IMR-90 (cell line): ENCODE measurements at regions not wholly inside any gene's neighbourhood (a gene's known extent, or its start where the extent isn't known, plus 50 kb on each side); places are given as distances from the start of the nearest gene placed in this dataset.

ENCODE experiments used
- ATAC-seq: fragments of 200-7000 bp; cut with Tn5 transposase; 2 replicates; pipeline ENCODE4 v1.9.1; 2020; ENCODE audit warnings: low read depth, mild to moderate bottlenecking, moderate library complexity
- BruUV-seq: library from RNA; stranded (reverse); fragments of 400-500 nt; replicated peaks from 2 replicates; lab custom pipeline; 2021; lab: Mats Ljungman, UMichigan
- CTCF ChIA-PET: fragments of 300-600 bp; formaldehyde crosslinking; extraction: SDS; loops from one replicate; lab custom pipeline; 2021; ENCODE audit warnings: antibody characterized with exemption; lab: Yijun Ruan, JAX
- POLR2A ChIA-PET: fragments of 300-600 bp; sonication (Branson Sonifier 250); formaldehyde crosslinking; loops from one replicate; lab custom pipeline; 2022; ENCODE audit warnings: antibody characterized with exemption; ENCODE audit not compliant: unreplicated experiment; lab: Charles Lee
- DNase-seq: peaks from one replicate; pipeline ENCODE4 v3.0.0; 2013
- H2AFZ ChIP-seq: replicated peaks from 2 replicates; pipeline ENCODE3; 2013; ENCODE audit warnings: low read length, mild to moderate bottlenecking; ENCODE audit not compliant: poor library complexity
- H2AK5ac ChIP-seq: 2 replicates; pipeline ENCODE4 v1.6.1; 2013; ENCODE audit warnings: low read depth, low read length, inconsistent platforms
- H2AK9ac ChIP-seq: replicated peaks from 2 replicates; pipeline ENCODE3; 2013; ENCODE audit warnings: mild to moderate bottlenecking, low read depth, low read length, moderate library complexity; ENCODE audit not compliant: poor library complexity
- H2BK120ac ChIP-seq: 2 replicates; pipeline ENCODE4 v1.6.1; 2013; ENCODE audit warnings: low read depth, low read length, inconsistent platforms
- H2BK15ac ChIP-seq: 3 replicates; pipeline ENCODE4 v1.6.1; 2013; ENCODE audit warnings: low read depth, low read length, inconsistent platforms
- H2BK20ac ChIP-seq: 2 replicates; pipeline ENCODE4 v1.6.1; 2013; ENCODE audit warnings: low read depth, mild to moderate bottlenecking, inconsistent platforms, low read length, moderate library complexity
- H2BK5ac ChIP-seq: 2 replicates; pipeline ENCODE4 v1.6.1; 2013; ENCODE audit warnings: mild to moderate bottlenecking, low read depth, low read length, inconsistent platforms; ENCODE audit not compliant: poor library complexity, severe bottlenecking
- H3K14ac ChIP-seq: replicated peaks from 2 replicates; pipeline ENCODE4 v1.6.1; 2013; ENCODE audit warnings: low read depth, low read length, inconsistent platforms
- H3K18ac ChIP-seq: 2 replicates; pipeline ENCODE4 v1.6.1; 2013; ENCODE audit warnings: low read depth, low read length, control low read depth
- H3K23ac ChIP-seq: 2 replicates; pipeline ENCODE4 v1.6.1; 2013; ENCODE audit warnings: low read depth, low read length, inconsistent platforms
- H3K27ac ChIP-seq: 2 replicates; pipeline ENCODE4 v1.5.1; 2013; ENCODE audit warnings: mild to moderate bottlenecking, control low read depth, low read length; ENCODE audit not compliant: insufficient read depth
- H3K27me3 ChIP-seq: 2 replicates; pipeline ENCODE4 v1.6.1; 2013; ENCODE audit warnings: low read length; ENCODE audit not compliant: control insufficient read depth, insufficient read depth
- H3K36me3 ChIP-seq: 2 replicates; pipeline ENCODE4 v1.6.1; 2013; ENCODE audit warnings: low read length, mixed read lengths; ENCODE audit not compliant: control insufficient read depth, insufficient read depth
- H3K4ac ChIP-seq: 2 replicates; pipeline ENCODE4 v1.6.1; 2013; ENCODE audit warnings: low read depth, low read length, inconsistent platforms
- H3K4me1 ChIP-seq: 2 replicates; pipeline ENCODE4 v1.6.1; 2013; ENCODE audit warnings: low read length, mixed read lengths; ENCODE audit not compliant: control insufficient read depth, insufficient read depth
- H3K4me2 ChIP-seq: 2 replicates; pipeline ENCODE4 v1.6.1; 2013; ENCODE audit warnings: low read depth, mild to moderate bottlenecking, control low read depth, low read length, moderate library complexity
- H3K4me3 ChIP-seq: 2 replicates; pipeline ENCODE4 v1.5.1; 2013; ENCODE audit warnings: low read depth, mild to moderate bottlenecking, control low read depth, low read length, moderate library complexity; ENCODE audit not compliant: insufficient read depth
- H3K56ac ChIP-seq: 2 replicates; pipeline ENCODE4 v1.6.1; 2013; ENCODE audit warnings: low read length, inconsistent platforms; ENCODE audit not compliant: insufficient read depth; ENCODE audit errors: extremely low read depth
- H3K79me1 ChIP-seq, 2 experiments: 2 replicates each; pipeline ENCODE4 v1.6.1; 2013; ENCODE audit warnings: low read length in 2 of 2, inconsistent platforms in 1 of 2, low read depth in 1 of 2
- H3K9ac ChIP-seq: 2 replicates; pipeline ENCODE4 v1.6.1; 2013; ENCODE audit warnings: low read depth, low read length, control low read depth
- H3K9me1 ChIP-seq: 2 replicates; pipeline ENCODE4 v1.6.1; 2013; ENCODE audit warnings: low read length, inconsistent platforms; ENCODE audit not compliant: insufficient read depth
- H3K9me3 ChIP-seq: 2 replicates; pipeline ENCODE4 v1.6.1; 2013; ENCODE audit warnings: low read length; ENCODE audit not compliant: control insufficient read depth, insufficient read depth
- H4K20me1 ChIP-seq: 2 replicates; pipeline ENCODE4 v1.6.1; 2013; ENCODE audit warnings: low read length, inconsistent platforms; ENCODE audit not compliant: insufficient read depth
- H4K5ac ChIP-seq: 2 replicates; pipeline ENCODE4 v1.6.1; 2013; ENCODE audit warnings: mild to moderate bottlenecking, low read depth, low read length, control low read depth
- H4K8ac ChIP-seq, 2 experiments: 2 replicates each; pipeline ENCODE4 v1.6.1; 2013; ENCODE audit warnings: low read depth in 2 of 2, low read length in 2 of 2, control low read depth in 1 of 2, inconsistent platforms in 1 of 2
- H4K91ac ChIP-seq: 2 replicates; pipeline ENCODE4 v1.6.1; 2013; ENCODE audit warnings: low read depth, low read length, inconsistent platforms; ENCODE audit not compliant: insufficient read depth
- BHLHE40 ChIP-seq: fragments of 150-350 bp; IDR thresholded peaks from 2 replicates; pipeline ENCODE4 v1.6.1; 2016; ENCODE audit warnings: mild to moderate bottlenecking, low read depth, low read length
- CEBPB ChIP-seq: IDR thresholded peaks from 2 replicates; pipeline ENCODE4 v1.6.1; 2012; ENCODE audit warnings: low read depth, low read length, improper control_type of control experiment
- CTCF ChIP-seq: conservative IDR thresholded peaks from 2 replicates; pipeline ENCODE4 v1.5.1; 2012; ENCODE audit warnings: mild to moderate bottlenecking, low read depth, low read length, improper control_type of control experiment
- ELK1 ChIP-seq: fragments of 150-350 bp; IDR thresholded peaks from 2 replicates; pipeline ENCODE4 v1.6.1; 2016; ENCODE audit warnings: low read depth, mild to moderate bottlenecking, low read length, moderate library complexity, borderline replicate concordance
- FOS ChIP-seq: fragments of 150-350 bp; IDR thresholded peaks from 2 replicates; pipeline ENCODE4 v1.6.1; 2016; ENCODE audit warnings: low read depth, low read length
- MAZ ChIP-seq: IDR thresholded peaks from 2 replicates; pipeline ENCODE4 v1.6.1; 2012; ENCODE audit warnings: low read depth, mild to moderate bottlenecking, low read length, improper control_type of control experiment, moderate library complexity, borderline replicate concordance
- MXI1 ChIP-seq: IDR thresholded peaks from 2 replicates; pipeline ENCODE4 v1.6.1; 2012; ENCODE audit warnings: low read depth, mild to moderate bottlenecking, low read length, moderate library complexity, borderline replicate concordance
- POLR2A ChIP-seq: IDR thresholded peaks from 2 replicates; pipeline ENCODE4 v1.6.1; 2012; ENCODE audit warnings: mild to moderate bottlenecking, low read depth, low read length
- RAD21 ChIP-seq: IDR thresholded peaks from 2 replicates; pipeline ENCODE4 v1.6.1; 2012; ENCODE audit warnings: low read length, improper control_type of control experiment
- RCOR1 ChIP-seq: IDR thresholded peaks from 2 replicates; pipeline ENCODE4 v1.6.1; 2012; ENCODE audit warnings: mild to moderate bottlenecking, low read length, improper control_type of control experiment; ENCODE audit not compliant: insufficient replicate concordance
- RFX5 ChIP-seq: IDR thresholded peaks from 2 replicates; pipeline ENCODE4 v1.8.0; 2012; ENCODE audit warnings: low read depth, mild to moderate bottlenecking, low read length, moderate library complexity
- SMC3 ChIP-seq: fragments of 150-350 bp; IDR thresholded peaks from 2 replicates; pipeline ENCODE4 v1.6.1; 2016; ENCODE audit warnings: low read depth, mild to moderate bottlenecking, antibody characterized with exemption, low read length, moderate library complexity
- WGBS, 2 experiments: methylation state at CpG; one replicate each; pipeline versions ENCODE4 v1.1.5 to v1.1.7; 2013; ENCODE audit warnings: missing lambda C conversion rate in 2 of 2; ENCODE audit not compliant: insufficient read length in 1 of 2; ENCODE audit errors: extremely low coverage in 2 of 2; 5-methylcytosine and 5-hydroxymethylcytosine counted together
- dilution Hi-C: fragments of 300-500 bp; cut with HindIII; formaldehyde crosslinking; loops from one replicate; pipeline ENCODE4 v1.14.3; 2018; ENCODE audit warnings: low sequenced_read_pairs; ENCODE audit not compliant: unreplicated experiment
- in situ Hi-C: fragments of 300-500 bp; cut with MboI; formaldehyde crosslinking; loops from 3 replicates; pipeline ENCODE4 v1.14.3; 2019; ENCODE audit warnings: low sequenced_read_pairs, inconsistent platforms, mixed read lengths
- intact Hi-C: fragments of 100-400 bp; cut with micrococcal nuclease; formaldehyde crosslinking; loops from 2 replicates; pipeline ENCODE4 v1.10.0; 2022

- no peaks in the 10 kb centered on the region for H3K27me3 ChIP-seq
- no peaks in the 10 kb centered on the region for H4K20me1 ChIP-seq
- no peak overlapping the region for H2BK120ac ChIP-seq
- DNase-seq = peak; percentile 10
- no peak overlapping the region for H2AK9ac ChIP-seq
- ChIA-PET CTCF (no interaction called here), POLR2A (no interaction called here)
- no peak overlapping the region for H3K4me2 ChIP-seq
- H3K27ac ChIP-seq = no peak overlapping the region
- no CpG with 5 or more reads among the region's 3 CpGs for WGBS, 2 experiments
- in situ Hi-C loops (no loop called here), dilution Hi-C loops (no loop called here), intact Hi-C loops (no loop called here)
- no peak overlapping the region for H4K8ac ChIP-seq
- no peaks in the 10 kb centered on the region for H3K36me3 ChIP-seq
- H3K4ac ChIP-seq = no peak overlapping the region
- no peak for TF ChIP-seq FOS
- TF ChIP-seq MXI1 = no peak
- TF ChIP-seq RFX5 = no peak
- no peak for TF ChIP-seq ELK1
- no peak for TF ChIP-seq CTCF
- no peak for TF ChIP-seq CEBPB
- no peak for TF ChIP-seq POLR2A
- no peak for TF ChIP-seq MAZ
- TF ChIP-seq BHLHE40 = no peak
- TF ChIP-seq RAD21 = no peak
- no peak for TF ChIP-seq SMC3
- no peak for TF ChIP-seq RCOR1
- no peak overlapping the region for H3K14ac ChIP-seq
- H2AK5ac ChIP-seq = no peak overlapping the region
- no peak overlapping the region for H3K23ac ChIP-seq
- no peak overlapping the region for H4K91ac ChIP-seq
- H3K79me1 ChIP-seq = no peaks in the 10 kb centered on the region
- H3K18ac ChIP-seq = no peak overlapping the region
- no peak overlapping the region for H3K4me3 ChIP-seq
- H2BK20ac ChIP-seq = no peak overlapping the region
- H3K9me1 ChIP-seq = no peaks in the 10 kb centered on the region
- no peaks in the 10 kb centered on the region for H3K9me3 ChIP-seq
- no peak overlapping the region for H2BK5ac ChIP-seq
- no peak overlapping the region for H3K9ac ChIP-seq
- H2BK15ac ChIP-seq = no peak overlapping the region
- no peak overlapping the region for H4K5ac ChIP-seq
- H3K4me1 ChIP-seq = no peaks in the 10 kb centered on the region
- no TSS peak for BruUV-seq
- no peak overlapping the region for H2AFZ ChIP-seq
- no peak for ATAC-seq
- no peak overlapping the region for H3K56ac ChIP-seq
Measured at GRCh38 chr16:64236316-64236715, 885.5 kb downstream of the CDH11 start.
